ENCODE measurements at regions not wholly inside any gene's neighbourhood (a gene's known extent, or its start where the extent isn't known, plus 50 kb on each side); places are given as distances from the start of the nearest gene placed in this dataset.

- no peak for TF ChIP-seq POLR2AphosphoS5 (IDR thresholded peaks at IDR 0.05; ENCODE audit: borderline replicate concordance, low read depth, low read length)
- no peak for TF ChIP-seq EZH2 (IDR thresholded peaks at IDR 0.05)
- no peak for TF ChIP-seq FOXP2 (optimal IDR thresholded peaks at IDR 0.05; ENCODE audit: control extremely low read depth, extremely low read length, insufficient read depth)
Measured at GRCh38 chr19:33871605-33872004, 74.9 kb downstream of the KCTD15 start.
